HUDEP-2 (cell line): ENCODE measurements at regions not wholly inside any gene's neighbourhood (a gene's known extent, or its start where the extent isn't known, plus 50 kb on each side); places are given as distances from the start of the nearest gene placed in this dataset.
"Not testable (repeated sequence)": the region's sequence is repeated elsewhere in the genome, so short reads cannot be mapped to it uniquely, and the experiment has no call there.

Source experiments
- DNase-seq, 76 experiments: peaks; one replicate each; lab custom pipeline; 2025; ENCODE audit not compliant: unreplicated experiment in 76 of 76; lab: John Stamatoyannopoulos, UW

- no peak for DNase-seq
Observed at GRCh38 chr14:82855912-82856391, 1322.3 kb upstream of the SEL1L start.

- DNase-seq, result no peak
Observed at GRCh38 chr14:82861313-82861712, 1327.7 kb upstream of the SEL1L start.

- DNase-seq, result no peak
Observed at GRCh38 chr14:82872494-82872893, 1338.8 kb upstream of the SEL1L start.

GRCh38 chr14:82878951-82879350 is 1345.3 kb upstream of the SEL1L start:
- DNase-seq, result no peak

- no peak for DNase-seq
Observed at GRCh38 chr14:82879949-82880535, 1346.4 kb upstream of the SEL1L start.

GRCh38 chr14:82886670-82887069 is 1353.0 kb upstream of the SEL1L start:
- no peak for DNase-seq

GRCh38 chr14:82889701-82890100 is 1356.0 kb upstream of the SEL1L start:
- no peak for DNase-seq

- no peak for DNase-seq
Observed at GRCh38 chr14:82896476-82896875, 1362.8 kb upstream of the SEL1L start.

- DNase-seq, result no peak
Observed at GRCh38 chr14:82897469-82898308, 1364.0 kb upstream of the SEL1L start.

GRCh38 chr14:82905762-82906161 is 1372.1 kb upstream of the SEL1L start:
- no peak for DNase-seq

- DNase-seq, result no peak
Observed at GRCh38 chr14:82911930-82912329, 1378.3 kb upstream of the SEL1L start.

GRCh38 chr14:82913396-82913795 is 1379.7 kb upstream of the SEL1L start:
- DNase-seq, result no peak

GRCh38 chr14:82915381-82915780 is 1381.7 kb upstream of the SEL1L start:
- no peak for DNase-seq

GRCh38 chr14:82935691-82936090 is 1402.0 kb upstream of the SEL1L start:
- DNase-seq, result no peak

- no peak for DNase-seq
Observed at GRCh38 chr14:82951171-82951570, 1417.5 kb upstream of the SEL1L start.

GRCh38 chr14:82963756-82964155 is 1430.1 kb upstream of the SEL1L start:
- DNase-seq, result no peak

GRCh38 chr14:82987502-82988124 is 1454.0 kb upstream of the SEL1L start:
- DNase-seq, result no peak

- DNase-seq, result not testable (repeated sequence)
Observed at GRCh38 chr14:82994547-82994946, 1460.9 kb upstream of the SEL1L start.

- DNase-seq, result no peak
Observed at GRCh38 chr14:82999802-83000201, 1466.1 kb upstream of the SEL1L start.

GRCh38 chr14:83004456-83005006 is 1470.9 kb upstream of the SEL1L start:
- no peak for DNase-seq

GRCh38 chr14:83006121-83006670 is 1472.5 kb upstream of the SEL1L start:
- no peak for DNase-seq
